ENCODE measurements at regions not wholly inside any gene's neighbourhood (a gene's known extent, or its start where the extent isn't known, plus 50 kb on each side); places are given as distances from the start of the nearest gene placed in this dataset.
"Not testable (repeated sequence)": the region's sequence is repeated elsewhere in the genome, so short reads cannot be mapped to it uniquely, and the experiment has no call there.

GRCh38 chr4:188915175-188915574 lies 775.9 kb downstream of the TRIML1 start:
- no peak for ATAC-seq
- Mint-ChIP-seq H3K36me3 (no peaks in the 10 kb centered on the region), H3K27me3 (no peaks in the 10 kb centered on the region), H3K27ac (no peak overlapping the region), H3K9me3 (peaks cover 3% of the 10 kb centered on the region), H3K4me3 (no peak overlapping the region), H3K4me1 (no peaks in the 10 kb centered on the region)

GRCh38 chr4:188918787-188919186 lies 779.5 kb downstream of the TRIML1 start:
- Mint-ChIP-seq H3K27ac (no peak overlapping the region), H3K4me1 (no peaks in the 10 kb centered on the region), H3K9me3 (peaks cover 3% of the 10 kb centered on the region), H3K36me3 (no peaks in the 10 kb centered on the region), H3K27me3 (no peaks in the 10 kb centered on the region), H3K4me3 (no peak overlapping the region)
- no peak for ATAC-seq

DNA sequence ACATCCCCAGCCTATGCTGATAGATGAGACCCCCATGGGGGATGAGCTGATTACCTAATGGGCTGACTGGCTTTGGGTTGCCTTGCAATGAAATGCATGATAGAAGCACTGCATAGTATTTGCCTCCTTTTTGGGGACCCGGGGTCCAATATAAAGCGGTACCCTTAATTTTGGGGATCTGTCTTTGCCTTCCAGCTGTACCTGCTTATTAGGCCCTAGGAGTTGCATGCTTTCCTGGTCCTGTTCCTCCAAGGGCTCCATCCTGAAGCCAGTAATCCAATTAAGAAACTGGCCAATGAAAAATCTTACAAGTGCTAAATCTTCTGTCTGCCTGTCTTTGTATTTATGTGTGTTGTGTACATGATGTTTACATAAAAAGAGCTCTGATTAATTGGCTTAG lies 791.6 kb downstream of the TRIML1 start:
- no peaks in the 10 kb centered on the region for H3K27me3 Mint-ChIP-seq
- H3K36me3 Mint-ChIP-seq = no peaks in the 10 kb centered on the region
- H3K4me3 Mint-ChIP-seq = no peak overlapping the region
- ATAC-seq = no peak
- no peak overlapping the region for H3K27ac Mint-ChIP-seq
- no peaks in the 10 kb centered on the region for H3K4me1 Mint-ChIP-seq
- H3K9me3 Mint-ChIP-seq = peaks cover 7% of the 10 kb centered on the region

- no peaks in the 10 kb centered on the region for H3K36me3 Mint-ChIP-seq
Measured at GRCh38 chr4:188934320-188934962, 795.2 kb downstream of the TRIML1 start.

GRCh38 chr4:188941524-188942119 lies 802.4 kb downstream of the TRIML1 start:
- H3K4me1 Mint-ChIP-seq = no peaks in the 10 kb centered on the region
- no peaks in the 10 kb centered on the region for H3K36me3 Mint-ChIP-seq
- peaks cover 5% of the 10 kb centered on the region for H3K9me3 Mint-ChIP-seq
- no peak for ATAC-seq
- H3K27me3 Mint-ChIP-seq = no peaks in the 10 kb centered on the region
- H3K27ac Mint-ChIP-seq = no peak overlapping the region
- no peak overlapping the region for H3K4me3 Mint-ChIP-seq

More at GRCh38 chr4:188934320-188934962, 795.2 kb downstream of the TRIML1 start:
- H3K27me3 Mint-ChIP-seq = no peaks in the 10 kb centered on the region
- no peak overlapping the region for H3K27ac Mint-ChIP-seq
- peaks cover 3% of the 10 kb centered on the region for H3K9me3 Mint-ChIP-seq
- H3K4me1 Mint-ChIP-seq = no peaks in the 10 kb centered on the region
- no peak for ATAC-seq
- H3K4me3 Mint-ChIP-seq = no peak overlapping the region

DNA sequence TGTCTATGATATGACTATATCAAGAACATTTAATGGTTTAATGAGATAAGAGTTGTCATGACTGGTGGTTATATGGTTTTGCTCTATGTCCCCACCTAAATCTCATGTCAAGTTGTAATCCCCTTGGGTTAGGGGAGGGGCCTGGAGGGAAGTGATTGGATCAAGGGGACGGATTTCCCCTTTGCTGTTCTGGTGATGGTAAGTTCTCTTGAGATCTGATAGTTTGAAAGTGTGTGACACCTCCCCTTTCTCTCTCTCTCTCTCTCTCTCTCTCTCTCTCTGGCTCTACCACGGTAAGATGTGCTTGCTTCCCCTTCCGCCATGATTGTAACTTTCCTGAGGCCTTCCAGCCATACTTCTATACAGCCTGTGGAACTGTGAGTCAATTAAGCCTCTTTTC lies 803.4 kb downstream of the TRIML1 start:
- no peaks in the 10 kb centered on the region for H3K4me1 Mint-ChIP-seq
- ATAC-seq = no peak
- H3K9me3 Mint-ChIP-seq = peaks cover 7% of the 10 kb centered on the region
- H3K36me3 Mint-ChIP-seq = no peaks in the 10 kb centered on the region
- no peak overlapping the region for H3K27ac Mint-ChIP-seq
- no peak overlapping the region for H3K4me3 Mint-ChIP-seq
- no peaks in the 10 kb centered on the region for H3K27me3 Mint-ChIP-seq

GRCh38 chr4:188949596-188949995 lies 810.4 kb downstream of the TRIML1 start:
- peaks cover 15% of the 10 kb centered on the region for H3K9me3 Mint-ChIP-seq
- no peak overlapping the region for H3K27ac Mint-ChIP-seq

DNA sequence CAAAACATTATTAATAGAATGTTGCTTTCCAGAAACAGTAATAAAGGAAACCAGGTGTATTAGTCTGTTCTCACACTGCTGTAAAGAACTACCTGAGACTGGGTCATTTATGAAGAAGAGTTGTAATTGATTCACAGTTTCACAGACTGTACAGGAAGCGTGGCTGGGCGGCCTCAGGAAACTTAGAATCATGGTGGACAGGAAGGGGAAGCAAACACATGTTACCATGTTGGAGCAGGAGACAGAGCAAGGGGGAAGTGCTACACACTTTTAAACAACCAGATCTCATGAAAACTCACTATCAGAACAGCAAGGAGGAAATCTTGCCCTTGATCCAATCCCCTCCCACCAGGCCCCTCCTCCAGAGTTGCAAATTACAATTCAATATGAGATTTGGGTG lies 815.8 kb downstream of the TRIML1 start:
- ATAC-seq = no peak
- H3K27ac Mint-ChIP-seq = no peak overlapping the region
- no peaks in the 10 kb centered on the region for H3K27me3 Mint-ChIP-seq
- H3K36me3 Mint-ChIP-seq = no peaks in the 10 kb centered on the region
- no peaks in the 10 kb centered on the region for H3K4me1 Mint-ChIP-seq
- peaks cover 18% of the 10 kb centered on the region for H3K9me3 Mint-ChIP-seq
- H3K4me3 Mint-ChIP-seq = no peak overlapping the region

More at GRCh38 chr4:188949596-188949995, 810.4 kb downstream of the TRIML1 start:
- no peaks in the 10 kb centered on the region for H3K36me3 Mint-ChIP-seq
- no peaks in the 10 kb centered on the region for H3K27me3 Mint-ChIP-seq
- no peaks in the 10 kb centered on the region for H3K4me1 Mint-ChIP-seq
- ATAC-seq = no peak
- H3K4me3 Mint-ChIP-seq = no peak overlapping the region

DNA sequence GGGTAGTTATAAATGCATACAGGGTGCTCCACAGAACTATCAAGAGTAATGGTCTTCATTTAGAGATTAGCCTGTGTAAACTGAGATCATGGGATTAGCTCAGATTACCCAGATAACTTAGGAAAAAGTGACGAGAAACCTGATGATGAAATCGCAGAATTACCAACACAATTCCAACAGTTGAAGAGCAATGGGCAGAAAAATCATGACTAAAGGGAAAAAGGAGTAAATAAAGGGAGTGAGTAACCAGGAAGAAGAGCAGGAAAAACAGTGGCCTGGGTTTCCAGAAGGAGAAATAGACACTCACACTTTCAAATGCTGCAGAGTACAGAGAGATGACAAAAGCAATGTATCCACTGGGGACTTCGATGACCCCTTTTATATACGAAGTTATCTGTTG lies 817.3 kb downstream of the TRIML1 start:
- no peaks in the 10 kb centered on the region for H3K27me3 Mint-ChIP-seq
- H3K9me3 Mint-ChIP-seq = peaks cover 21% of the 10 kb centered on the region
- H3K36me3 Mint-ChIP-seq = no peaks in the 10 kb centered on the region
- no peak for ATAC-seq
- no peak overlapping the region for H3K27ac Mint-ChIP-seq
- no peaks in the 10 kb centered on the region for H3K4me1 Mint-ChIP-seq
- H3K4me3 Mint-ChIP-seq = no peak overlapping the region

DNA sequence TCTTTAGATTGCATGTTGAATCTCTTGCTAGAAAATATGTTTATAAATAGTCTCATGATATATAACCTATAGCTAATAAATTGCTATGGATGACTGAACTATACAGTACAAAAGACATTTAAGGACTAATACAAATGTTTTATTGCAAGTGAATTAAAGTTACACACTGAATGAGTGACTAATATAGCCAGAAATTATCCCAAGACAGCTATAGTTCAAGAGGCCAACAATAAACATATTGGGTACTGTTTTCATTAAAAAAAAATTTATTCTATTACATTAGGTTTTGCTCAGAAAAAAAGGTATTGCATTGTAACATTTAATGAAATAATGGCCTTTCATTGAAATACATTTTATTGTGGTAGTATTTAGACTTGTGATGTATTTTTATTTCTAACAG lies 819.1 kb downstream of the TRIML1 start:
- Mint-ChIP-seq H3K27ac (no peak overlapping the region), H3K36me3 (no peaks in the 10 kb centered on the region), H3K4me1 (no peaks in the 10 kb centered on the region), H3K9me3 (peaks cover 17% of the 10 kb centered on the region), H3K27me3 (no peaks in the 10 kb centered on the region), H3K4me3 (no peak overlapping the region)
- ATAC-seq = no peak

DNA sequence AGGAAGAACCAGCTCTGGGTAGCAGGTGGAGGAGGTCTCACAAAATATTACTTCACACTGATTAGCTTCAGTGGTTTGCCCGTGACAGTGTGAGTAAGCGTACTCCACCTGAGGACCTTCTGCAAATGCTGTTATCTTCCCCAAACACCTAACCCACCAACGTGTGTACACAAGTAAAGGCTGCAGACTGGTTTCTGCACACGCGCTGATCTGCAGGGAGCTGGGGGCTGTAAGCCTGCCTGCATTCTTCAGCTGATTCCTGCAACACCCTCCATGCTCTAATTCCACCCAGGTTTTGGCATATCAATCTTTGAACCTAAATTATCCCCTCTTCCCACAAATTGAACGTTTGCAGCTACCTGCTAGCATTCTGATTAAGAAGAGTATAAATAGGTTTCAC lies 820.2 kb downstream of the TRIML1 start:
- Mint-ChIP-seq H3K36me3 (no peaks in the 10 kb centered on the region), H3K4me1 (no peaks in the 10 kb centered on the region), H3K4me3 (no peak overlapping the region), H3K27me3 (no peaks in the 10 kb centered on the region), H3K9me3 (peaks cover 14% of the 10 kb centered on the region), H3K27ac (no peak overlapping the region)
- ATAC-seq = no peak

DNA sequence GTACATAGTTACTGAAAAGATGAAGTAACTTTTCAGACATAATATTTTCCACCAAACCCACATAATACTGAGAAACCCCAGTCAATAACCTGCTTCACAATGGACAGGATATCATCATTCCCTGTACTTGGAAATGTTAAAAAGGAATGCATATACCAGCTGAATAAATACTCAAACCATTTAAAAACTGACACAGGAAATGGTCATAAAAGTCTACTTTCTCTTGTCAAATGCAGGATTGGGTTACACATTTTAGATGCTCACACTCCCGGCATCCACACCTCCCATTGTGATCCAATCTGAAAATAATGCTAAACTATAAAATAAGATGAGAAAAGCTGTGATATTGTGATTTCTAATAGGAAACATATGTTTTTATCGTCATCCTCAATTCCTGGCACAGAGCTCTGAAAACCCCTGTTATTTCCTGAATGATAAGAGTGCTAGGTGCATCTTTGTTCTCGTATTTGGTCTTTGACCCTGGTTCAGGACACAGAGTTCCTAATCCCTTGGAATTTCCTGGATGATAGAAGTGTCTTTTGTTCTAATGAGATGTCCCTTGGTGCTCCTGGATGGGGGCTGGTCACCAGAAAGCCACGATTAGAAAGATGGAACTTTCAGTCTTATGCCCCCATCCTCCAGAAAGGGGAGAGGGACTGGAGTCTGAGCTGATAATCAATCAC lies 821.3 kb downstream of the TRIML1 start:
- Mint-ChIP-seq H3K4me1 (no peaks in the 10 kb centered on the region), H3K27me3 (no peaks in the 10 kb centered on the region), H3K9me3 (peaks cover 16% of the 10 kb centered on the region), H3K4me3 (no peak overlapping the region), H3K27ac (no peak overlapping the region), H3K36me3 (no peaks in the 10 kb centered on the region)
- no peak for ATAC-seq

DNA sequence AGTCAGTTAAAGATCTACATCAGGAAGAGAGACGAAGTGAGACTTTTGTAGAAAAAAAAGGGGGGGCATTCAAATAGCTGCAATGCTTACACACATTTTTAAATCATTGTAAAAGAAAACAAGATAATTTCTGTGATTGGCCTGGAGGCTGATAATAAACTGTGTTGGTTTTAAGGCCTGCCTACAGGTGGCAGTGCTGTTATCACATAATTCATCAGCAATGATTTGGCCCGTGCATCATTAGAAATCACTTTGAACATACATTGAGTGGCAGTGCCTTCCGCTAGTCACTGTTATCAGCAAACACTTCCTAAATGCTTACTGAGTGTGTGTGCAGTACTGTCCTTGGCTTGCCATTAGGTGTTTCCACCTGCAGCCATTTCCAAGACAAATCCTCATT lies 831.9 kb downstream of the TRIML1 start:
- no peaks in the 10 kb centered on the region for H3K9me3 Mint-ChIP-seq
- H3K4me1 Mint-ChIP-seq = no peaks in the 10 kb centered on the region
- no peaks in the 10 kb centered on the region for H3K36me3 Mint-ChIP-seq
- H3K27me3 Mint-ChIP-seq = no peaks in the 10 kb centered on the region
- no peak overlapping the region for H3K4me3 Mint-ChIP-seq
- no peak for ATAC-seq
- H3K27ac Mint-ChIP-seq = no peak overlapping the region

DNA sequence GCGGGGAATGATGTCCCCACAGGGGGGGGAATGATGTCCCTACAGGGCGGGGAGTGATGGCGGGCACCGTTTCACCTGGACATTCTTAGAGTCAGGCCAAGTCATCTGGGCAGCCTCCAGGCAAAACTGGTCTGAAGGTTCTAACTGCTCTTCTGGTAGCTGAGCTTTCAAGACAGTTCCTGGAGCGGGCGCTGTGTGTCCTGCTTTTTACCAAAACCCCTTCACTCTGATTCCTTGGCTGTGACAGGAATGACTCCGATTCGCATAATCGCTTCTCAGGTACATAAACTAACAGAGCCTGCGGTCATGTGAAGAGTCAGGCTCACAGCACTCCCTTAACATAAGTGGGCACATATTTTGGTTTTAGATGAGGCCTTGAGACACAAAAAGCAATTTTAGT lies 836.0 kb downstream of the TRIML1 start:
- no peaks in the 10 kb centered on the region for H3K36me3 Mint-ChIP-seq
- ATAC-seq = no peak
- H3K4me3 Mint-ChIP-seq = no peak overlapping the region
- H3K4me1 Mint-ChIP-seq = no peaks in the 10 kb centered on the region
- H3K9me3 Mint-ChIP-seq = no peaks in the 10 kb centered on the region
- H3K27me3 Mint-ChIP-seq = no peaks in the 10 kb centered on the region
- H3K27ac Mint-ChIP-seq = no peak overlapping the region

GRCh38 chr4:188976644-188977115 lies 837.4 kb downstream of the TRIML1 start:
- ATAC-seq = no peak
- Mint-ChIP-seq H3K36me3 (no peaks in the 10 kb centered on the region), H3K4me3 (no peak overlapping the region), H3K27ac (no peak overlapping the region), H3K9me3 (no peaks in the 10 kb centered on the region), H3K27me3 (no peaks in the 10 kb centered on the region), H3K4me1 (no peaks in the 10 kb centered on the region)

- H3K9me3 Mint-ChIP-seq, ATAC-seq, H3K27ac Mint-ChIP-seq, H3K4me1 Mint-ChIP-seq, H3K27me3 Mint-ChIP-seq, H3K4me3 Mint-ChIP-seq, H3K36me3 Mint-ChIP-seq: not testable (repeated sequence)
Measured at GRCh38 chr4:188977232-188977631, 838.0 kb downstream of the TRIML1 start.
